HepG2 (cell line): ENCODE measurements at regions not wholly inside any gene's neighbourhood (a gene's known extent, or its start where the extent isn't known, plus 50 kb on each side); places are given as distances from the start of the nearest gene placed in this dataset.

ENCODE experiments used
- ATAC-seq: fragments of 200-7000 bp; cut with Tn5 transposase; 3 replicates; pipeline ENCODE4 v1.9.1; 2020; ENCODE audit warnings: mild to moderate bottlenecking, moderate library complexity
- BruUV-seq: library from RNA; stranded (reverse); fragments of 400-500 nt; replicated peaks from 2 replicates; lab custom pipeline; 2021; lab: Mats Ljungman, UMichigan
- CTCF ChIA-PET: fragments of 300-600 bp; formaldehyde crosslinking; extraction: SDS; loops from one replicate; lab custom pipeline; 2021; ENCODE audit warnings: low total read pairs, inconsistent platforms, low intra/inter-chr PET ratio; lab: Yijun Ruan, JAX
- POLR2A ChIA-PET: fragments of 350-600 bp; sonication (Branson Sonifier 250); formaldehyde crosslinking; loops from one replicate; lab custom pipeline; 2020; ENCODE audit warnings: antibody characterized with exemption, inconsistent platforms; lab: Yijun Ruan, JAX
- DNase-seq: peaks from one replicate; pipeline ENCODE4 v3.0.0-alpha.2; 2015; ENCODE audit warnings: low spot score
- FAIRE-seq: peaks from 3 replicates; lab custom pipeline; 2011; peaks lifted over from hg19 to GRCh38; lab: Jason Lieb, UNC
- H2AFZ ChIP-seq: one replicate; pipeline ENCODE4 v1.6.1; 2011; ENCODE audit warnings: low read length, inconsistent platforms
- H3K27ac ChIP-seq: fragments of 300-600 bp; 3 replicates; pipeline ENCODE4 v1.8.0; 2011; ENCODE audit warnings: mixed run types, mild to moderate bottlenecking, mixed read lengths, low read length, inconsistent platforms; ENCODE audit not compliant: insufficient read depth; ENCODE audit errors: extremely low read length
- H3K27me3 ChIP-seq, 2 experiments: fragments of 200-600 bp in 1 of 2; 2 replicates in 1 of 2; 3 replicates in 1 of 2; pipeline versions ENCODE4 v1.6.0 to v1.8.0; 2011; ENCODE audit warnings: low read length in 2 of 2, mild to moderate bottlenecking in 2 of 2, moderate library complexity in 2 of 2, inconsistent platforms in 1 of 2; ENCODE audit not compliant: insufficient read depth in 2 of 2, control insufficient read depth in 1 of 2
- H3K36me3 ChIP-seq, 2 experiments: fragments of 200-600 bp in 1 of 2; replicated peaks in 1 of 2; 2 replicates in 1 of 2; 3 replicates in 1 of 2; pipeline versions ENCODE4 v1.5.1 to v1.8.0; 2011; ENCODE audit warnings: low read length in 2 of 2, inconsistent platforms in 1 of 2; ENCODE audit not compliant: insufficient read depth in 2 of 2, control insufficient read depth in 1 of 2
- H3K4me1 ChIP-seq: 2 replicates; pipeline ENCODE4 v1.5.1; 2012; ENCODE audit warnings: low read length, inconsistent platforms; ENCODE audit not compliant: insufficient read depth
- H3K4me2 ChIP-seq: 2 replicates; pipeline ENCODE4 v1.6.0; 2011; ENCODE audit warnings: low read depth, low read length, inconsistent platforms
- H3K4me3 ChIP-seq, 3 experiments: fragments of 200-600 bp in 1 of 3; sonication (generic), shearing (Covaris generic) in 1 of 3; replicated peaks in 1 of 3; 2 replicates each; pipeline ENCODE4 v1.5.1; 2011 to 2016; ENCODE audit warnings: low read length in 3 of 3, inconsistent platforms in 2 of 3, low read depth in 2 of 3, mild to moderate bottlenecking in 2 of 3, control low read depth in 1 of 3, mixed read lengths in 1 of 3; ENCODE audit not compliant: insufficient read depth in 1 of 3
- H3K79me2 ChIP-seq: one replicate; pipeline ENCODE4 v1.6.1; 2011; ENCODE audit warnings: low read length, inconsistent platforms; ENCODE audit not compliant: insufficient read depth
- H3K9ac ChIP-seq: 2 replicates; pipeline ENCODE4 v1.6.0; 2011; ENCODE audit warnings: mild to moderate bottlenecking, low read depth, low read length, inconsistent platforms; ENCODE audit not compliant: insufficient read depth
- H3K9me3 ChIP-seq: 2 replicates; pipeline ENCODE4 v1.5.1; 2012; ENCODE audit warnings: mild to moderate bottlenecking, low read length
- H4K20me1 ChIP-seq: 2 replicates; pipeline ENCODE4 v1.6.0; 2011; ENCODE audit warnings: inconsistent platforms, mild to moderate bottlenecking, low read length, moderate library complexity; ENCODE audit not compliant: insufficient read depth
- FLYWCH1 ChIP-seq: sonication (generic); formaldehyde crosslinking; IDR thresholded peaks from 2 replicates; pipeline ENCODE4 v1.8.1; 2023; ENCODE audit warnings: mild to moderate bottlenecking, missing genetic modification reagents
- GABPA ChIP-seq, 2 experiments: IDR thresholded peaks; 2 replicates each; pipeline ENCODE4 v1.6.1; 2011 to 2016; ENCODE audit warnings: low read depth in 2 of 2, low read length in 1 of 2, missing biosample characterization in 1 of 2, missing genetic modification characterization in 1 of 2
- KLF15 ChIP-seq: sonication (generic); formaldehyde crosslinking; IDR thresholded peaks from 2 replicates; pipeline ENCODE4 v1.8.1; 2023; ENCODE audit warnings: borderline replicate concordance, mild to moderate bottlenecking, inconsistent platforms, missing genetic modification reagents, mixed read lengths
- RORA ChIP-seq: sonication (generic); formaldehyde crosslinking; IDR thresholded peaks from 2 replicates; pipeline ENCODE4 v1.5.0; 2020; ENCODE audit warnings: mild to moderate bottlenecking, missing genetic modification reagents, moderate library complexity
- SP2 ChIP-seq: sonication (generic); formaldehyde crosslinking; IDR thresholded peaks from 2 replicates; pipeline ENCODE4 v1.5.1; 2020; ENCODE audit warnings: mild to moderate bottlenecking, missing genetic modification reagents
- TBP ChIP-seq: sonication (generic); formaldehyde crosslinking; IDR thresholded peaks from 2 replicates; pipeline ENCODE4 v1.5.0; 2020; ENCODE audit warnings: missing genetic modification reagents
- TEAD2 ChIP-seq: sonication (generic); formaldehyde crosslinking; IDR thresholded peaks from 2 replicates; pipeline ENCODE4 v1.9.0; 2021; ENCODE audit warnings: missing genetic modification reagents
- ZBTB20 ChIP-seq: sonication (generic); formaldehyde crosslinking; IDR thresholded peaks from 2 replicates; pipeline ENCODE4 v1.8.1; 2023; ENCODE audit warnings: missing genetic modification reagents, low read depth, mild to moderate bottlenecking, borderline replicate concordance
- ZNF251 ChIP-seq: sonication (generic); formaldehyde crosslinking; IDR thresholded peaks from 2 replicates; pipeline ENCODE4 v1.9.0; 2021; ENCODE audit warnings: mild to moderate bottlenecking, missing genetic modification reagents
- ZNF354B ChIP-seq: sonication (generic); formaldehyde crosslinking; IDR thresholded peaks from 2 replicates; pipeline ENCODE4 v1.8.0; 2022; ENCODE audit warnings: mild to moderate bottlenecking, missing genetic modification reagents
- ZNF543 ChIP-seq: sonication (generic); formaldehyde crosslinking; IDR thresholded peaks from 2 replicates; pipeline ENCODE4 v1.4.0; 2020; ENCODE audit warnings: mild to moderate bottlenecking, missing genetic modification reagents
- ZNF569 ChIP-seq: sonication (generic); formaldehyde crosslinking; IDR thresholded peaks from 2 replicates; pipeline ENCODE4 v1.5.0; 2020; ENCODE audit warnings: mild to moderate bottlenecking, missing genetic modification reagents, moderate library complexity, borderline replicate concordance
- ZNF597 ChIP-seq: sonication (generic); formaldehyde crosslinking; IDR thresholded peaks from 2 replicates; pipeline ENCODE4 v1.5.0; 2020; ENCODE audit warnings: missing genetic modification reagents
- ZNF7 ChIP-seq: IDR thresholded peaks from 2 replicates; pipeline ENCODE4 v1.6.1; 2016; ENCODE audit warnings: missing biosample characterization, missing genetic modification reagents
- ZNF800 ChIP-seq: sonication (generic); formaldehyde crosslinking; IDR thresholded peaks from 2 replicates; pipeline ENCODE4 v1.4.0; 2020; ENCODE audit warnings: missing genetic modification reagents
- WGBS: methylation state at CpG from one replicate; pipeline ENCODE4 v1.1.6; 2017; ENCODE audit warnings: low lambda C conversion rate; 5-methylcytosine and 5-hydroxymethylcytosine counted together
- in situ Hi-C: cut with HindIII; loops from 2 replicates; pipeline ENCODE4 v1.10.0; 2017; ENCODE audit warnings: low pct_unique_long_range_greater_than_20kb; ENCODE audit not compliant: extremely low pct_ligation_motif_present
- intact Hi-C: fragments of 100-400 bp; cut with micrococcal nuclease; formaldehyde crosslinking; loops from one replicate; pipeline ENCODE4 v1.10.0; 2022; ENCODE audit not compliant: unreplicated experiment

- TF ChIP-seq ZNF354B (no peak), TEAD2 (CRISPR knock-in tag) (no peak), FLYWCH1 (CRISPR knock-in tag) (no peak), ZNF543 (CRISPR knock-in tag) (no peak), SP2 (CRISPR knock-in tag) (no peak), ZNF7 (CRISPR knock-in tag) (no peak), RORA (CRISPR knock-in tag) (no peak)
- no TSS peak for BruUV-seq
- no peak for FAIRE-seq
- DNase-seq, result no peak
- Histone ChIP-seq H3K36me3 (no peaks in the 10 kb centered on the region), H2AFZ (no peak overlapping the region), H3K4me3 (no peak overlapping the region), H3K9ac (no peak overlapping the region), H3K4me1 (no peaks in the 10 kb centered on the region), H3K79me2 (no peaks in the 10 kb centered on the region), H4K20me1 (no peaks in the 10 kb centered on the region), H3K27ac (no peak overlapping the region), H3K4me2 (no peak overlapping the region), H3K27me3 (no peaks in the 10 kb centered on the region), H3K9me3 (no peaks in the 10 kb centered on the region)
- POLR2A ChIA-PET, result no interaction called here
- in situ Hi-C loops (no loop called here), intact Hi-C loops (no loop called here)
- WGBS, result 17% methylated on average over 3 of the region's 3 CpGs
- CTCF ChIA-PET, result no interaction called here
- no peak for ATAC-seq
Measured at GRCh38 chr5:109590799-109591198, 98.9 kb upstream of the MAN2A1 start.

GRCh38 chr5:109589986-109590385 is 99.7 kb upstream of the MAN2A1 start:
- ChIA-PET POLR2A (no interaction called here), CTCF (no interaction called here)
- FAIRE-seq, result no peak
- Histone ChIP-seq H3K27me3 (no peaks in the 10 kb centered on the region), H3K9me3 (no peaks in the 10 kb centered on the region), H3K4me2 (no peak overlapping the region), H2AFZ (no peak overlapping the region), H3K79me2 (no peaks in the 10 kb centered on the region), H3K27ac (no peak overlapping the region), H4K20me1 (no peaks in the 10 kb centered on the region), H3K4me1 (no peaks in the 10 kb centered on the region), H3K9ac (no peak overlapping the region), H3K4me3 (no peak overlapping the region), H3K36me3 (no peaks in the 10 kb centered on the region)
- DNase-seq, result no peak
- WGBS, result 19% methylated on average over 4 of the region's 4 CpGs
- in situ Hi-C loops, result no loop called here
- ATAC-seq, result no peak
- BruUV-seq, result no TSS peak
- intact Hi-C loops, result no loop called here
- TF ChIP-seq ZNF597, result no peak
- TF ChIP-seq ZNF251, result no peak
- no peak for TF ChIP-seq ZNF800 (CRISPR knock-in tag)
- TF ChIP-seq TBP, result no peak
- TF ChIP-seq KLF15 (CRISPR knock-in tag), result no peak
- no peak for TF ChIP-seq ZNF569 (CRISPR knock-in tag)
- TF ChIP-seq ZBTB20 (CRISPR knock-in tag), result no peak
- TF ChIP-seq GABPA (IDR thresholded peaks at IDR 0.05; ENCODE audit: low read depth, low read length), result no peak
- TF ChIP-seq GABPA (CRISPR knock-in tag; IDR thresholded peaks at IDR 0.05; ENCODE audit: low read depth), result no peak
